K562 (cell line): ENCODE measurements at regions not wholly inside any gene's neighbourhood (a gene's known extent, or its start where the extent isn't known, plus 50 kb on each side); places are given as distances from the start of the nearest gene placed in this dataset.

Experiments used
- ATAC-seq: fragments of 200-7000 bp; cut with Tn5 transposase; 3 replicates; pipeline ENCODE4 v1.9.1; 2020; ENCODE audit warnings: moderate library complexity
- BruUV-seq: library from RNA; stranded (reverse); fragments of 400-500 nt; replicated peaks from 2 replicates; lab custom pipeline; 2021; lab: Mats Ljungman, UMichigan
- CTCF ChIA-PET: fragments of 300-600 bp; formaldehyde crosslinking; extraction: SDS; loops from one replicate; lab custom pipeline; 2021; ENCODE audit warnings: low intra/inter-chr PET ratio; lab: Yijun Ruan, JAX
- POLR2A ChIA-PET: fragments of 300-600, 350-650 bp; sonication (Branson Sonifier 250); formaldehyde crosslinking; extraction: SDS; loops from one replicate; lab custom pipeline; 2021; ENCODE audit warnings: antibody characterized with exemption, inconsistent platforms; lab: Yijun Ruan, JAX
- DNase-seq, 4 experiments: peaks; one replicate each; pipeline versions ENCODE4 v3.0.0 to v3.0.0-alpha.2; 2011 to 2018; ENCODE audit warnings: low spot score in 3 of 4, mixed read lengths in 3 of 4; ENCODE audit errors: extremely low read depth in 1 of 4
- FAIRE-seq: peaks from 2 replicates; lab custom pipeline; 2011; peaks lifted over from hg19 to GRCh38; lab: Jason Lieb, UNC
- H2AFZ ChIP-seq: 2 replicates; pipeline ENCODE4 v1.6.0; 2011; ENCODE audit warnings: low read depth, low read length, control low read depth, inconsistent platforms
- H3K27ac ChIP-seq: fragments of 200-600 bp; 3 replicates; pipeline ENCODE4 v1.8.0; 2011; ENCODE audit warnings: low read depth, mild to moderate bottlenecking, control low read depth, inconsistent platforms, low read length, moderate library complexity, mixed read lengths; ENCODE audit errors: extremely low read depth
- H3K27me3 ChIP-seq, 2 experiments: fragments of 300-600 bp in 1 of 2; 2 replicates in 1 of 2; 3 replicates in 1 of 2; pipeline versions ENCODE4 v1.6.0 to v1.8.0; 2011; ENCODE audit warnings: inconsistent platforms in 2 of 2, low read length in 2 of 2, mild to moderate bottlenecking in 1 of 2, mixed read lengths in 1 of 2, moderate library complexity in 1 of 2; ENCODE audit not compliant: control insufficient read depth in 2 of 2, insufficient read depth in 2 of 2
- H3K36me3 ChIP-seq: fragments of 300-600 bp; 3 replicates; pipeline ENCODE4 v1.8.0; 2011; ENCODE audit warnings: mild to moderate bottlenecking, low read length, inconsistent platforms; ENCODE audit not compliant: control insufficient read depth, insufficient read depth
- H3K4me1 ChIP-seq, 2 experiments: fragments of 200-600 bp in 1 of 2; replicated peaks in 1 of 2; 2 replicates in 1 of 2; 3 replicates in 1 of 2; pipeline versions ENCODE4 v1.5.1 to v1.8.0; 2011; ENCODE audit warnings: inconsistent platforms in 2 of 2, low read length in 2 of 2, mild to moderate bottlenecking in 1 of 2, mixed read lengths in 1 of 2, moderate library complexity in 1 of 2; ENCODE audit not compliant: control insufficient read depth in 2 of 2, insufficient read depth in 2 of 2
- H3K4me2 ChIP-seq: 2 replicates; pipeline ENCODE4 v1.6.1; 2011; ENCODE audit warnings: low read length, control low read depth, inconsistent platforms, mixed read lengths; ENCODE audit not compliant: insufficient read depth
- H3K4me3 ChIP-seq: fragments of 200-600 bp; sonication (generic), shearing (Covaris generic); 2 replicates; pipeline ENCODE4 v1.5.1; 2016; ENCODE audit warnings: control low read depth, inconsistent platforms
- H3K79me2 ChIP-seq: fragments of 200-600 bp; 3 replicates; pipeline ENCODE4 v1.8.0; 2011; ENCODE audit warnings: low read length, inconsistent platforms; ENCODE audit not compliant: control insufficient read depth, insufficient read depth
- H3K9ac ChIP-seq, 2 experiments: 2 replicates each; pipeline versions ENCODE4 v1.6.0 to v1.6.1; 2011; ENCODE audit warnings: low read depth in 2 of 2, low read length in 2 of 2, control low read depth in 1 of 2, inconsistent platforms in 1 of 2, mild to moderate bottlenecking in 1 of 2, mixed read lengths in 1 of 2; ENCODE audit not compliant: insufficient read depth in 1 of 2
- H3K9me1 ChIP-seq: one replicate; pipeline ENCODE4 v1.6.0; 2011; ENCODE audit warnings: inconsistent platforms, mild to moderate bottlenecking, low read length, moderate library complexity; ENCODE audit not compliant: control insufficient read depth, insufficient read depth
- H3K9me3 ChIP-seq: replicated peaks from 2 replicates; pipeline ENCODE4 v1.5.1; 2011; ENCODE audit warnings: low read depth, low read length, inconsistent platforms; ENCODE audit not compliant: control insufficient read depth, insufficient read depth
- H4K20me1 ChIP-seq: replicated peaks from 2 replicates; pipeline ENCODE4 v1.6.1; 2011; ENCODE audit warnings: low read length, inconsistent platforms, mixed read lengths; ENCODE audit not compliant: control insufficient read depth, insufficient read depth
- ASH1L ChIP-seq: fragments of 450-650 bp; IDR thresholded peaks from 2 replicates; pipeline ENCODE4 v1.6.1; 2018; ENCODE audit warnings: borderline replicate concordance, mild to moderate bottlenecking, low read depth; ENCODE audit not compliant: partially characterized antibody
- BCL6 ChIP-seq: fragments of 250-450 bp; sonication (Bioruptor Pico); IDR thresholded peaks from 2 replicates; pipeline ENCODE4 v1.4.0; 2020
- HMG20B ChIP-seq: fragments of 250-450 bp; sonication (Bioruptor Pico); IDR thresholded peaks from 2 replicates; pipeline ENCODE4 v1.5.0; 2021; ENCODE audit warnings: mild to moderate bottlenecking
- KDM5B ChIP-seq: fragments of 200-600 bp; sonication (generic); IDR thresholded peaks from 2 replicates; pipeline ENCODE4 v1.6.1; 2012; ENCODE audit warnings: low read depth, mild to moderate bottlenecking, moderate library complexity, low read length, control low read depth, inconsistent platforms; ENCODE audit not compliant: insufficient replicate concordance
- NCOA1 ChIP-seq: fragments of 450-650 bp; IDR thresholded peaks from 2 replicates; pipeline ENCODE4 v1.6.1; 2016; ENCODE audit warnings: low read depth
- NFYB ChIP-seq: IDR thresholded peaks from 2 replicates; pipeline ENCODE4 v1.6.1; 2011; ENCODE audit warnings: mild to moderate bottlenecking, moderate library complexity; ENCODE audit not compliant: insufficient read length; ENCODE audit errors: extremely low read depth
- POLR3A ChIP-seq: IDR thresholded peaks from 2 replicates; pipeline ENCODE4 v1.6.1; 2011; ENCODE audit warnings: borderline replicate concordance, mild to moderate bottlenecking, moderate library complexity; ENCODE audit not compliant: insufficient read length, insufficient read depth; ENCODE audit errors: extremely low read depth
- WGBS: fragments of 100-300 bp; shearing (Covaris generic); methylation state at CpG from one replicate; pipeline ENCODE4 v1.1.6; 2016; ENCODE audit warnings: low coverage, mixed read lengths; ENCODE audit not compliant: insufficient coverage; ENCODE audit errors: missing lambda C conversion rate; 5-methylcytosine and 5-hydroxymethylcytosine counted together
- in situ Hi-C: fragments of 300-500 bp; cut with MboI; formaldehyde crosslinking; loops from 4 replicates; pipeline ENCODE4 v1.15.0; 2018; ENCODE audit warnings: inconsistent platforms, mixed read lengths
- intact Hi-C: fragments of 100-400 bp; cut with micrococcal nuclease; formaldehyde crosslinking; loops from 2 replicates; pipeline ENCODE4 v1.14.2; 2022

DNA sequence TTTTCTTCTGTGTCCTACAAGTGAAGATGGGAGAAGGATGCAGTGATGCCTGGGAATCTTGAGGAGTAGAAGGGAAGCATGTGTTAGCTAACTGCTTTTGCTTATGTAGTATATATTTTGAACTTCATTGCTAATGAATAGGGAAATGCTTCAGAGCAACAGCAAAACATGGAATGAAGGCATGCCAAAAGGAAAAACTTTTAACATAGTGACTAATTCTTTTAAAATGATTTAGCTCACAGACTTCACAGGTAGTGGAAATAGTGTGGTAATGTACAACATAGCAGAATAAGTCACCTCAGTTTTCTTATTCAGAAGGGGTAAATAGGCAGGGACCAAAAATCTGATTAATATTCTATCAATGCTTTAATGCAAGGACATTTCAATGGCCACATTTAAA, 95.5 kb downstream of the LYPLAL1 start (continued):
- TF ChIP-seq NCOA1 (no peak), KDM5B (no peak), POLR3A (no peak), HMG20B (CRISPR knock-in tag) (no peak)

GRCh38 chr1:219266524-219266923, 92.8 kb downstream of the LYPLAL1 start:
- no peak overlapping the region for H3K4me2 ChIP-seq
- ATAC-seq = no peak
- no TSS peak for BruUV-seq
- no peaks in the 10 kb centered on the region for H3K9me3 ChIP-seq
- intact Hi-C loops (no loop called here), in situ Hi-C loops (no loop called here)
- no peaks in the 10 kb centered on the region for H3K9me1 ChIP-seq
- TF ChIP-seq NFYB (no peak), BCL6 (CRISPR knock-in tag) (no peak), ASH1L (no peak)
- no peak for FAIRE-seq
- no peaks in the 10 kb centered on the region for H4K20me1 ChIP-seq
- no peak for DNase-seq
- no peak overlapping the region for H3K27ac ChIP-seq
- H3K9ac ChIP-seq = no peak overlapping the region
- H3K79me2 ChIP-seq = no peaks in the 10 kb centered on the region
- 0% methylated on average over 2 of the region's 2 CpGs for WGBS
- H2AFZ ChIP-seq = no peak overlapping the region
- H3K36me3 ChIP-seq = no peaks in the 10 kb centered on the region
- CTCF ChIA-PET = no interaction called here
- H3K4me3 ChIP-seq = no peak overlapping the region
- H3K27me3 ChIP-seq = no peaks in the 10 kb centered on the region
- H3K4me1 ChIP-seq = no peaks in the 10 kb centered on the region
- POLR2A ChIA-PET = interaction anchor here (0.6 to 0.7 kb wide), 2 partner anchors 28 to 447 kb away, joined by 3 read pairs; no protein-coding TSS in a partner anchor
